GM21526 (cell line): ENCODE measurements at regions not wholly inside any gene's neighbourhood (a gene's known extent, or its start where the extent isn't known, plus 50 kb on each side); places are given as distances from the start of the nearest gene placed in this dataset.
"Not testable (repeated sequence)": the region's sequence is repeated elsewhere in the genome, so short reads cannot be mapped to it uniquely, and the experiment has no call there.

Experiments used
- ATAC-seq: cut with Tn5 transposase; IDR thresholded peaks from one replicate; pipeline ENCODE4 v1.9.1; 2021; ENCODE audit warnings: moderate library complexity; ENCODE audit not compliant: unreplicated experiment, low FRiP score

- ATAC-seq = no peak
These were observed 389.1 kb upstream of the SGO1 start for GRCh38 chr3:20575146-20575545.

GRCh38 chr3:20574746-20575145 is 388.7 kb upstream of the SGO1 start:
- no peak for ATAC-seq

- ATAC-seq = no peak
These were observed 387.2 kb upstream of the SGO1 start for GRCh38 chr3:20573175-20573574.

- ATAC-seq = no peak
These were observed 386.5 kb upstream of the SGO1 start for GRCh38 chr3:20572473-20572872.

GRCh38 chr3:20569310-20569709 is 383.3 kb upstream of the SGO1 start:
- ATAC-seq = no peak

- ATAC-seq = no peak
These were observed 379.0 kb upstream of the SGO1 start for GRCh38 chr3:20564966-20565365.

GRCh38 chr3:20563985-20564384 is 378.0 kb upstream of the SGO1 start:
- ATAC-seq = no peak

GRCh38 chr3:20563251-20563650 is 377.2 kb upstream of the SGO1 start:
- no peak for ATAC-seq

GRCh38 chr3:20561166-20561565 is 375.2 kb upstream of the SGO1 start:
- ATAC-seq = no peak

- ATAC-seq = not testable (repeated sequence)
These were observed 374.4 kb upstream of the SGO1 start for GRCh38 chr3:20560446-20560845.

GRCh38 chr3:20558161-20558560 is 372.2 kb upstream of the SGO1 start:
- no peak for ATAC-seq

- no peak for ATAC-seq
These were observed 370.7 kb upstream of the SGO1 start for GRCh38 chr3:20556661-20557060.

- ATAC-seq = no peak
These were observed 366.7 kb upstream of the SGO1 start for GRCh38 chr3:20552605-20553275.

- ATAC-seq = not testable (repeated sequence)
These were observed 361.6 kb upstream of the SGO1 start for GRCh38 chr3:20547361-20548269.

GRCh38 chr3:20546636-20547035 is 360.6 kb upstream of the SGO1 start:
- ATAC-seq = no peak

- ATAC-seq = no peak
These were observed 357.7 kb upstream of the SGO1 start for GRCh38 chr3:20543535-20544226.

GRCh38 chr3:20540066-20540465 is 354.1 kb upstream of the SGO1 start:
- ATAC-seq = no peak

- no peak for ATAC-seq
These were observed 353.7 kb upstream of the SGO1 start for GRCh38 chr3:20539666-20540065.

GRCh38 chr3:20537234-20537633 is 351.2 kb upstream of the SGO1 start:
- ATAC-seq = no peak

- ATAC-seq = no peak
These were observed 343.9 kb upstream of the SGO1 start for GRCh38 chr3:20529911-20530310.

GRCh38 chr3:20528180-20528770 is 342.3 kb upstream of the SGO1 start:
- ATAC-seq = no peak
